ENCODE measurements at regions not wholly inside any gene's neighbourhood (a gene's known extent, or its start where the extent isn't known, plus 50 kb on each side); places are given as distances from the start of the nearest gene placed in this dataset.

DNA sequence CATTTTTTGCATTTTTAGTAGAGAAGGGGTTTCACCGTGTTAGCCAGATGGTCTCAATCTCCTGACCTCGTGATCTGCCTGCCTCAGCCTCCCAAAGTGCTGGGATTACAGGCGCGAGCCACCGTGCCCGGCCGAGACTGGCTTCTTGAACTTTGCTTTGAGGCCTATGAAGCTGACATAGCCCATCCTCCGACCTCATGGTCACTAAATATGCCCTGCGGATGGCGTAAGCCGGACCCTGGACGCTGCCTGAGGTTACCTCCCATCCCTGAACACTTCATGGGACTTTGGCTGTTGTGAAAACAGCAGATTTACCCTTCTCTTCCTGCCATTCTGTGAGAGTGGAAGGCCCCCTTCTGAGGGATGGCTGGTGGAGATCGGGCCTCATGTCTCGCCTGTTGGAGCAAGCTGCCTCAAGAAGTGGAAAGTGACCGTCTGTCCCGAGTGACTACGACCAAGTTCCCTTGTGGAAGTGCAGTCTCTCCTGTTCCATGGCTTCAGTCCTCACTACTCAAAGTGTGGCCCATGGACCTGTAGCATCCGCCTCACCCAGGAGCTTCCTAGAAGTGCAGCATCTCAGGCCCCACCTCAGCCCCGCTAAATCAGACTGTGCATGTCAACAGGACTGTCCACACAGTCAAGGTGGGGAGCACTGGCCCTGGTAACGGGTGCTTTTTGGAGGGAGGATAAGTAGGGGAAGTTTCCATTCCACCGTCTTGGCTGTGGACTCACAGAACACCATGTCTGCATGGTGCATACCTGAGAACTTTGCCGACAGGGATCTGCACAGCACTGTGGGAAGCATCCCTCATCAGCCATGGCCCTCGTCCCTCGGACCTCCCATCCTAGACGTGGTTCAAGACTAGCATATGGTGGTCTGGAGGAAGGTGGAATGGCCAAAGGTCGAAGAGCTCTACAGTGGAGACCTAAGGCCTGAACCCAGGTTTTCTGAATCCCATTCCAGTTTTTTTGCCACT is 210.5 kb upstream of the SHH start:
- TF ChIP-seq EZH2 (IDR thresholded peaks at IDR 0.05; ENCODE audit: insufficient read depth, poor library complexity, severe bottlenecking) (no peak), EZH2phosphoT487 (IDR thresholded peaks at IDR 0.05; ENCODE audit: insufficient read depth, low read depth) (no peak)

Data from GM23248 (cell line).